ENCODE measurements at regions not wholly inside any gene's neighbourhood (a gene's known extent, or its start where the extent isn't known, plus 50 kb on each side); places are given as distances from the start of the nearest gene placed in this dataset.

DNA sequence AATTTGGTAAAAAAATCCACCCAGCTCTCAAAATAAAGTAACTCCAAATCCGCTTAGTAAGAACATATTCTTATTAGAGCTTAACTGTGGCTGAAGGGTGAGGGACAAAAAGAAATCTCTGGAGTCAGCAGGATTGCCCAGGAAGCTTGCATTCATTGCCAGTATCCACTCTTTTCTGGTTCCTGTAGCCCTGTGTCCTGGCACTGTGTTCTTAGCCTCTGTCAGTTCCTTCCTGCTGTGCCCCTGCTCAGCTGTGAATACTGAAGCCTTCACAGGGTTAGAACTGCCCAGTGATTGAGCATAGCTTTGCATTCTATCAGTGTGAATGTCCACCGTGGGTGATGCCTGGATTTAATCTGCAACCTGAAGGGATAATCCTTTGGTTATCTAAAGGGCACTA lies 266.9 kb upstream of the PELI2 start:
- DNase-seq (ENCODE audit: low read depth, low spot score), result peak; percentile 61
- dilution Hi-C loops (cut with MboI; ENCODE audit: extremely low pct_ligation_motif_present, low sequenced_read_pairs), result no loop called here

DNA sequence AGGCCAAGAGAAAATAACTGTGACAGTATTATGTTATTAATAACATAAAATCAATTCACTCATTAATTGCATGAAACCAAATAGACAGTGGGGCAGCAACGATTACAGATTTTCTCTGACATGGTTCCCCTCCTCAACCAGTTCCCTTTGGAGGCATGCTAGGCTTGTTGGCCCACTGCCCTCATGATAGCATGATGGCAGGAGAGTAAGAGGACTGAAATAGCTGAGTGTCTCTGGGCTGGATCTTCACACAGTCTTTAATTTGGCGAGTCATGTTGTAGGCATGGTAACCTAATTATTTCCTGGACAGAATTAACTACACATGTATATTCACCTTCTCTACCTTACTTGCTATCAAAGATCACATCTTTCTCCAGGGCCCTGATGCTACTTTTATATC lies 266.2 kb upstream of the PELI2 start:
- dilution Hi-C loops (cut with MboI; ENCODE audit: extremely low pct_ligation_motif_present, low sequenced_read_pairs) (no loop called here), intact Hi-C loops (cut with micrococcal nuclease) (no loop called here)
- no peak for TF ChIP-seq FOS (IDR thresholded peaks at IDR 0.05; ENCODE audit: borderline replicate concordance, insufficient read depth, low read length)
- TF ChIP-seq, protein P1, sequence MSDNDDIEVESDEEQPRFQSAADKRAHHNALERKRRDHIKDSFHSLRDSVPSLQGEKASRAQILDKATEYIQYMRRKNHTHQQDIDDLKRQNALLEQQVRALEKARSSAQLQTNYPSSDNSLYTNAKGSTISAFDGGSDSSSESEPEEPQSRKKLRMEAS (IDR thresholded peaks at IDR 0.05; ENCODE audit: insufficient read depth, insufficient read length), result no peak
- no peak for TF ChIP-seq GATA2 (IDR thresholded peaks at IDR 0.05; ENCODE audit: insufficient read depth, insufficient read length, low read depth, low read length)
- no peak for TF ChIP-seq POLR2AphosphoS5 (IDR thresholded peaks at IDR 0.05; ENCODE audit: insufficient read depth, low read depth, low read length)
- TF ChIP-seq, protein P2, sequence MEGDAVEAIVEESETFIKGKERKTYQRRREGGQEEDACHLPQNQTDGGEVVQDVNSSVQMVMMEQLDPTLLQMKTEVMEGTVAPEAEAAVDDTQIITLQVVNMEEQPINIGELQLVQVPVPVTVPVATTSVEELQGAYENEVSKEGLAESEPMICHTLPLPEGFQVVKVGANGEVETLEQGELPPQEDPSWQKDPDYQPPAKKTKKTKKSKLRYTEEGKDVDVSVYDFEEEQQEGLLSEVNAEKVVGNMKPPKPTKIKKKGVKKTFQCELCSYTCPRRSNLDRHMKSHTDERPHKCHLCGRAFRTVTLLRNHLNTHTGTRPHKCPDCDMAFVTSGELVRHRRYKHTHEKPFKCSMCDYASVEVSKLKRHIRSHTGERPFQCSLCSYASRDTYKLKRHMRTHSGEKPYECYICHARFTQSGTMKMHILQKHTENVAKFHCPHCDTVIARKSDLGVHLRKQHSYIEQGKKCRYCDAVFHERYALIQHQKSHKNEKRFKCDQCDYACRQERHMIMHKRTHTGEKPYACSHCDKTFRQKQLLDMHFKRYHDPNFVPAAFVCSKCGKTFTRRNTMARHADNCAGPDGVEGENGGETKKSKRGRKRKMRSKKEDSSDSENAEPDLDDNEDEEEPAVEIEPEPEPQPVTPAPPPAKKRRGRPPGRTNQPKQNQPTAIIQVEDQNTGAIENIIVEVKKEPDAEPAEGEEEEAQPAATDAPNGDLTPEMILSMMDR (IDR thresholded peaks at IDR 0.05; ENCODE audit: extremely low read depth in 1 of 2, insufficient read depth in 1 of 2, low read depth in 1 of 2, low read length in 2 of 2), result no peak
- TF ChIP-seq JUN (IDR thresholded peaks at IDR 0.05; ENCODE audit: borderline replicate concordance, insufficient read depth, insufficient read length, low read depth), result no peak
- TF ChIP-seq EZH2 (IDR thresholded peaks at IDR 0.05; ENCODE audit: borderline replicate concordance, low read depth, low read length, severe bottlenecking), result no peak
- TF ChIP-seq MYC (IDR thresholded peaks at IDR 0.05; ENCODE audit: low read depth, low read length), result no peak
- TF ChIP-seq POLR2A (IDR thresholded peaks at IDR 0.05; ENCODE audit: low read depth, low read length), result no peak
- Histone ChIP-seq H4K20me1 (replicated peaks; ENCODE audit: control insufficient read depth, extremely low read depth, insufficient read depth, low read length) (no peaks in the 10 kb centered on the region), H3K9ac (replicated peaks; ENCODE audit: extremely low read depth, insufficient read depth, low read length) (no peak overlapping the region), H3K9me3 (replicated peaks; ENCODE audit: control insufficient read depth, insufficient read depth, low read length) (no peaks in the 10 kb centered on the region), H3K27ac (ENCODE audit: insufficient read depth, low read depth, low read length) (no peak overlapping the region), H2AFZ (ENCODE audit: low read depth, low read length) (no peak overlapping the region), H3K9me1 (replicated peaks; ENCODE audit: control insufficient read depth, extremely low read depth, insufficient read depth, low read length) (no peaks in the 10 kb centered on the region), H3K36me3 (ENCODE audit: control insufficient read depth in 2 of 2, extremely low read depth in 1 of 2, insufficient read depth in 2 of 2, low read length in 2 of 2) (no peaks in the 10 kb centered on the region), H3K27me3 (ENCODE audit: control insufficient read depth in 2 of 2, insufficient read depth in 2 of 2, low read length in 2 of 2) (no peaks in the 10 kb centered on the region), H3K4me3 (replicated peaks in 1 of 3; ENCODE audit: insufficient read depth in 1 of 3, low read depth in 1 of 3, low read length in 3 of 3) (no peak overlapping the region), H3K4me2 (ENCODE audit: insufficient read depth, low read length) (no peak overlapping the region), H3K79me2 (ENCODE audit: control insufficient read depth, insufficient read depth, low read length) (no peaks in the 10 kb centered on the region), H3K4me1 (ENCODE audit: control insufficient read depth, extremely low read depth, insufficient read depth, low read length) (peaks cover 8% of the 10 kb centered on the region)
- FAIRE-seq, result no peak
- CTCF ChIA-PET, result interaction anchor here (0.9 to 2.7 kb wide), 3 partner anchors 19 to 622 kb away, joined by 3 to 9 read pairs (median 4); no protein-coding TSS in a partner anchor
- BruUV-seq (replicated peaks), result no TSS peak
- no peak for DNase-seq (ENCODE audit: low read depth, low spot score)
- POLR2A ChIA-PET, result no interaction called here

More for the DNA sequence above, 266.9 kb upstream of the PELI2 start:
- Histone ChIP-seq H3K4me3 (replicated peaks in 1 of 3; ENCODE audit: insufficient read depth in 1 of 3, low read depth in 1 of 3, low read length in 3 of 3) (no peak overlapping the region), H3K27me3 (ENCODE audit: control insufficient read depth in 2 of 2, insufficient read depth in 2 of 2, low read length in 2 of 2) (no peaks in the 10 kb centered on the region), H3K9ac (replicated peaks; ENCODE audit: extremely low read depth, insufficient read depth, low read length) (no peak overlapping the region), H3K36me3 (ENCODE audit: control insufficient read depth in 2 of 2, extremely low read depth in 1 of 2, insufficient read depth in 2 of 2, low read length in 2 of 2) (no peaks in the 10 kb centered on the region), H3K9me3 (replicated peaks; ENCODE audit: control insufficient read depth, insufficient read depth, low read length) (no peaks in the 10 kb centered on the region), H4K20me1 (replicated peaks; ENCODE audit: control insufficient read depth, extremely low read depth, insufficient read depth, low read length) (no peaks in the 10 kb centered on the region), H3K4me2 (ENCODE audit: insufficient read depth, low read length) (peak overlapping the region; percentile 13), H3K27ac (ENCODE audit: insufficient read depth, low read depth, low read length) (no peak overlapping the region), H3K4me1 (ENCODE audit: control insufficient read depth, extremely low read depth, insufficient read depth, low read length) (peaks cover 8% of the 10 kb centered on the region), H3K79me2 (ENCODE audit: control insufficient read depth, insufficient read depth, low read length) (no peaks in the 10 kb centered on the region), H3K9me1 (replicated peaks; ENCODE audit: control insufficient read depth, extremely low read depth, insufficient read depth, low read length) (no peaks in the 10 kb centered on the region), H2AFZ (ENCODE audit: low read depth, low read length) (peak overlapping the region; percentile 11)
- BruUV-seq (replicated peaks), result no TSS peak
- ChIA-PET CTCF (interaction anchor here (0.9 to 2.7 kb wide), 5 partner anchors 36 to 623 kb away, joined by 3 to 9 read pairs (median 4); no protein-coding TSS in a partner anchor), POLR2A (no interaction called here)
- intact Hi-C loops (cut with micrococcal nuclease), result no loop called here
- TF ChIP-seq MYC (IDR thresholded peaks at IDR 0.05; ENCODE audit: low read depth, low read length) (no peak), POLR2A (IDR thresholded peaks at IDR 0.05; ENCODE audit: low read depth, low read length) (no peak)
- FAIRE-seq, result peak; percentile 70
